BE2C (cell line): ENCODE measurements at regions not wholly inside any gene's neighbourhood (a gene's known extent, or its start where the extent isn't known, plus 50 kb on each side); places are given as distances from the start of the nearest gene placed in this dataset.

ENCODE experiments used
- DNase-seq: peaks from one replicate; pipeline ENCODE4 v3.0.0-alpha.2; 2020
- H3K27me3 ChIP-seq: fragments of 250-450 bp; sonication (Bioruptor Pico); 2 replicates; pipeline ENCODE4 v1.5.1; 2020; ENCODE audit warnings: mild to moderate bottlenecking
- H3K36me3 ChIP-seq: fragments of 250-450 bp; sonication (Bioruptor Pico); 2 replicates; pipeline ENCODE4 v1.5.1; 2020; ENCODE audit warnings: mild to moderate bottlenecking
- H3K4me1 ChIP-seq: fragments of 250-450 bp; sonication (Bioruptor Pico); 2 replicates; pipeline ENCODE4 v1.5.1; 2020
- H3K4me3 ChIP-seq: 2 replicates; pipeline ENCODE4 v1.5.1; 2011; ENCODE audit warnings: low read depth, low read length
- H3K9me3 ChIP-seq: fragments of 250-450 bp; sonication (Bioruptor Pico); 2 replicates; pipeline ENCODE4 v1.5.1; 2020
- CTCF ChIP-seq: IDR thresholded peaks from 2 replicates; pipeline ENCODE4 v1.5.1; 2012; ENCODE audit warnings: mild to moderate bottlenecking, low read depth, low read length

GRCh38 chr17:15036238-15036637 is 228.9 kb downstream of the PMP22 start:
- Histone ChIP-seq H3K4me3 (no peak overlapping the region), H3K36me3 (no peaks in the 10 kb centered on the region), H3K4me1 (no peaks in the 10 kb centered on the region), H3K9me3 (no peaks in the 10 kb centered on the region), H3K27me3 (no peaks in the 10 kb centered on the region)
- TF ChIP-seq CTCF: no peak
- no peak for DNase-seq

- DNase-seq: no peak
- H3K9me3 ChIP-seq: no peaks in the 10 kb centered on the region
- H3K27me3 ChIP-seq: no peaks in the 10 kb centered on the region
- no peaks in the 10 kb centered on the region for H3K36me3 ChIP-seq
- no peaks in the 10 kb centered on the region for H3K4me1 ChIP-seq
- no peak for TF ChIP-seq CTCF
- H3K4me3 ChIP-seq: no peak overlapping the region
Measured at GRCh38 chr17:15031975-15032374, 233.2 kb downstream of the PMP22 start.

GRCh38 chr17:15029469-15029868 is 235.7 kb downstream of the PMP22 start:
- H3K9me3 ChIP-seq: no peaks in the 10 kb centered on the region
- no peaks in the 10 kb centered on the region for H3K27me3 ChIP-seq
- no peaks in the 10 kb centered on the region for H3K4me1 ChIP-seq
- no peaks in the 10 kb centered on the region for H3K36me3 ChIP-seq
- no peak overlapping the region for H3K4me3 ChIP-seq
- no peak for TF ChIP-seq CTCF
- no peak for DNase-seq

- DNase-seq: no peak
- no peak for TF ChIP-seq CTCF
- H3K9me3 ChIP-seq: no peaks in the 10 kb centered on the region
- H3K4me3 ChIP-seq: no peak overlapping the region
- no peaks in the 10 kb centered on the region for H3K27me3 ChIP-seq
- no peaks in the 10 kb centered on the region for H3K36me3 ChIP-seq
- H3K4me1 ChIP-seq: no peaks in the 10 kb centered on the region
Measured at GRCh38 chr17:15027853-15028252, 237.3 kb downstream of the PMP22 start.

- Histone ChIP-seq H3K27me3 (no peaks in the 10 kb centered on the region), H3K36me3 (no peaks in the 10 kb centered on the region), H3K9me3 (no peaks in the 10 kb centered on the region), H3K4me1 (no peaks in the 10 kb centered on the region), H3K4me3 (no peak overlapping the region)
- no peak for TF ChIP-seq CTCF
- no peak for DNase-seq
Measured at GRCh38 chr17:15026088-15026487, 239.0 kb downstream of the PMP22 start.

GRCh38 chr17:15023589-15024336 is 241.4 kb downstream of the PMP22 start:
- H3K4me3 ChIP-seq: no peak overlapping the region
- no peaks in the 10 kb centered on the region for H3K36me3 ChIP-seq
- H3K9me3 ChIP-seq: no peaks in the 10 kb centered on the region
- no peaks in the 10 kb centered on the region for H3K27me3 ChIP-seq
- no peaks in the 10 kb centered on the region for H3K4me1 ChIP-seq
- no peak for DNase-seq
- TF ChIP-seq CTCF: no peak
